HL-60 (cell line): ENCODE measurements at regions not wholly inside any gene's neighbourhood (a gene's known extent, or its start where the extent isn't known, plus 50 kb on each side); places are given as distances from the start of the nearest gene placed in this dataset.

Experiments used
- DNase-seq, 2 experiments: peaks; one replicate each; pipeline ENCODE4 v3.0.0-alpha.2; 2010 to 2020; ENCODE audit warnings: low read depth in 1 of 2, low spot score in 1 of 2
- H3K27ac ChIP-seq: fragments of 250-450 bp; sonication (Bioruptor Pico); replicated peaks from 2 replicates; pipeline ENCODE4 v1.5.1; 2020; ENCODE audit warnings: mild to moderate bottlenecking, moderate library complexity
- H3K27me3 ChIP-seq: fragments of 250-450 bp; sonication (Bioruptor Pico); 2 replicates; pipeline ENCODE4 v1.5.1; 2021; ENCODE audit warnings: mild to moderate bottlenecking, moderate library complexity; ENCODE audit not compliant: insufficient read depth, poor library complexity, severe bottlenecking
- H3K4me3 ChIP-seq: replicated peaks from 2 replicates; pipeline ENCODE4 v1.5.1; 2011; ENCODE audit warnings: mild to moderate bottlenecking, control low read depth, low read length; ENCODE audit not compliant: insufficient read depth
- GABPA ChIP-seq: IDR thresholded peaks from 2 replicates; pipeline ENCODE4 v1.6.1; 2012; ENCODE audit warnings: low read depth
- POLR2AphosphoS5 ChIP-seq: IDR thresholded peaks from 2 replicates; pipeline ENCODE4 v1.6.1; 2012; ENCODE audit warnings: low read depth
- SPI1 ChIP-seq: IDR thresholded peaks from 2 replicates; pipeline ENCODE4 v1.6.1; 2012; ENCODE audit warnings: low read depth, mild to moderate bottlenecking, borderline replicate concordance
- TF ChIP-seq, protein P1 (sequence below): IDR thresholded peaks from 2 replicates; pipeline ENCODE4 v1.6.1; 2012; ENCODE audit warnings: low read depth; ENCODE audit not compliant: insufficient replicate concordance
- TF ChIP-seq, protein P2 (sequence below): IDR thresholded peaks from one replicate; pipeline ENCODE4 v1.5.1; 2011; ENCODE audit warnings: low read length, control low read depth, inconsistent platforms; ENCODE audit not compliant: insufficient read depth

DNA sequence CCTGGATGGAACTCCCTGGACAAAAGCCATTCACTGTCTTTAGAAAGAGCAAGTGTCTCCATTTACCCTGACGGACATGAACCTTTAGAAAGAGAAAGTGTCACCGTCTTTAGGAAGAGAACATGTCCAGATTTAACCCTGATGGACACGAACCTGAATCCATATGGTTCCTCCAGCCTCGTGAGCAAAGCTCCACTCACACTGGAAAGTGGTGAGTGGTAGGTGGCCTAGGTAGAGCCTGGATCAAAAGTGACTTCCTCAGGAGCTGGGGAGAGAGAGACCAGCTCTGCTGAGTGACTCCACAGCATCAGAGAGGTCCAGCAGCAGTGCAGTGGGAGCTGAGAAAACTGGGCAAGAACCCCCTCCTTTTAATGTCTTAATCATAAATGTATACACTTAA lies 59.8 kb upstream of the IRS2 start:
- H3K27ac ChIP-seq: no peak overlapping the region
- H3K27me3 ChIP-seq: peaks cover 3% of the 10 kb centered on the region
- H3K4me3 ChIP-seq: no peak overlapping the region
- no peak for TF ChIP-seq SPI1
- no peak for TF ChIP-seq GABPA
- TF ChIP-seq, protein P1, sequence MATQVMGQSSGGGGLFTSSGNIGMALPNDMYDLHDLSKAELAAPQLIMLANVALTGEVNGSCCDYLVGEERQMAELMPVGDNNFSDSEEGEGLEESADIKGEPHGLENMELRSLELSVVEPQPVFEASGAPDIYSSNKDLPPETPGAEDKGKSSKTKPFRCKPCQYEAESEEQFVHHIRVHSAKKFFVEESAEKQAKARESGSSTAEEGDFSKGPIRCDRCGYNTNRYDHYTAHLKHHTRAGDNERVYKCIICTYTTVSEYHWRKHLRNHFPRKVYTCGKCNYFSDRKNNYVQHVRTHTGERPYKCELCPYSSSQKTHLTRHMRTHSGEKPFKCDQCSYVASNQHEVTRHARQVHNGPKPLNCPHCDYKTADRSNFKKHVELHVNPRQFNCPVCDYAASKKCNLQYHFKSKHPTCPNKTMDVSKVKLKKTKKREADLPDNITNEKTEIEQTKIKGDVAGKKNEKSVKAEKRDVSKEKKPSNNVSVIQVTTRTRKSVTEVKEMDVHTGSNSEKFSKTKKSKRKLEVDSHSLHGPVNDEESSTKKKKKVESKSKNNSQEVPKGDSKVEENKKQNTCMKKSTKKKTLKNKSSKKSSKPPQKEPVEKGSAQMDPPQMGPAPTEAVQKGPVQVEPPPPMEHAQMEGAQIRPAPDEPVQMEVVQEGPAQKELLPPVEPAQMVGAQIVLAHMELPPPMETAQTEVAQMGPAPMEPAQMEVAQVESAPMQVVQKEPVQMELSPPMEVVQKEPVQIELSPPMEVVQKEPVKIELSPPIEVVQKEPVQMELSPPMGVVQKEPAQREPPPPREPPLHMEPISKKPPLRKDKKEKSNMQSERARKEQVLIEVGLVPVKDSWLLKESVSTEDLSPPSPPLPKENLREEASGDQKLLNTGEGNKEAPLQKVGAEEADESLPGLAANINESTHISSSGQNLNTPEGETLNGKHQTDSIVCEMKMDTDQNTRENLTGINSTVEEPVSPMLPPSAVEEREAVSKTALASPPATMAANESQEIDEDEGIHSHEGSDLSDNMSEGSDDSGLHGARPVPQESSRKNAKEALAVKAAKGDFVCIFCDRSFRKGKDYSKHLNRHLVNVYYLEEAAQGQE: no peak
- no peak for TF ChIP-seq POLR2AphosphoS5
- TF ChIP-seq, protein P2, sequence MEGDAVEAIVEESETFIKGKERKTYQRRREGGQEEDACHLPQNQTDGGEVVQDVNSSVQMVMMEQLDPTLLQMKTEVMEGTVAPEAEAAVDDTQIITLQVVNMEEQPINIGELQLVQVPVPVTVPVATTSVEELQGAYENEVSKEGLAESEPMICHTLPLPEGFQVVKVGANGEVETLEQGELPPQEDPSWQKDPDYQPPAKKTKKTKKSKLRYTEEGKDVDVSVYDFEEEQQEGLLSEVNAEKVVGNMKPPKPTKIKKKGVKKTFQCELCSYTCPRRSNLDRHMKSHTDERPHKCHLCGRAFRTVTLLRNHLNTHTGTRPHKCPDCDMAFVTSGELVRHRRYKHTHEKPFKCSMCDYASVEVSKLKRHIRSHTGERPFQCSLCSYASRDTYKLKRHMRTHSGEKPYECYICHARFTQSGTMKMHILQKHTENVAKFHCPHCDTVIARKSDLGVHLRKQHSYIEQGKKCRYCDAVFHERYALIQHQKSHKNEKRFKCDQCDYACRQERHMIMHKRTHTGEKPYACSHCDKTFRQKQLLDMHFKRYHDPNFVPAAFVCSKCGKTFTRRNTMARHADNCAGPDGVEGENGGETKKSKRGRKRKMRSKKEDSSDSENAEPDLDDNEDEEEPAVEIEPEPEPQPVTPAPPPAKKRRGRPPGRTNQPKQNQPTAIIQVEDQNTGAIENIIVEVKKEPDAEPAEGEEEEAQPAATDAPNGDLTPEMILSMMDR: no peak
- no peak for DNase-seq

DNA sequence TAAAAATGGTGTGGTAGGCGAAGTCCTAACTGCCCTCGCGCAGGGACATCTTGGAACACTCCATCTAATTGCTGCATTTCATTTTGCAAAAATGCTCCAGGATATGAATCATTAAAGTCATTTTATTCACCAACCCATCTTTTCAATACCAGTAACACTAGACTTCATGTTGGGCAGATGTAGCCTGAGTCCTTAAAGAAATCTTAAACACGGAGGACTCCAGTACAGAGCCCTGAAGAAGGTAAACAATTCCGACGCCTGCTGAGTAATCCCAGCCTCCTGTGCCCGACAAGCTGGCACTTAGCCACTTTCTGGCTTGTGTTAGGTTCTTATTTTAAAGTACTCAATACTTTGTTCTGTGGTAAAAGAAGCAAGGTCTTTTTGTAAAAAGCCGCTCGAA lies 58.0 kb upstream of the IRS2 start:
- TF ChIP-seq GABPA: no peak
- TF ChIP-seq, protein P1: no peak
- DNase-seq: no peak
- H3K27ac ChIP-seq: no peak overlapping the region
- H3K4me3 ChIP-seq: no peak overlapping the region
- H3K27me3 ChIP-seq: peaks cover 3% of the 10 kb centered on the region

DNA sequence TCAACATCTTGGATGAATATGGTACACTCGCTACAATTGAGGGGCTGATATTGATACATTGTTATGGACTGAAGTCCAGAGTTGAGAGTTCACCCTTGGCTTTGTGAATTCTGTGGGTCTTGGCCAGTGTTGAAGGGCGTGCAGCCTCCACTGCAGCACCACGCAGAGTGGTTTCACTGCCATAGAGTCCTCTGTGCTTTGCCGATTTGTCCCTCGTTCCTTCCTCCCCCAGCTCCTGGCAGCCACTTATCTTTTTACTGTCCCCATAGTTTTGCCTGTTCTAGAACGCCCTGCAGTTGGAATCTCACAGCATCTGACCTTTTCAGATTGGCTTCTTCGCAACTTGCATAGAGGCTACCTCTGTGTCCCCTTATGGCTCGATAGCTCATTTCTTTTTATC lies 57.3 kb upstream of the IRS2 start:
- Histone ChIP-seq H3K27me3 (no peaks in the 10 kb centered on the region), H3K4me3 (no peak overlapping the region), H3K27ac (no peak overlapping the region)
- TF ChIP-seq, protein P2: no peak
- TF ChIP-seq POLR2AphosphoS5 (no peak), SPI1 (no peak)
- TF ChIP-seq, protein P1: no peak
- no peak for DNase-seq
